ENCODE measurements at regions not wholly inside any gene's neighbourhood (a gene's known extent, or its start where the extent isn't known, plus 50 kb on each side); places are given as distances from the start of the nearest gene placed in this dataset.

DNA sequence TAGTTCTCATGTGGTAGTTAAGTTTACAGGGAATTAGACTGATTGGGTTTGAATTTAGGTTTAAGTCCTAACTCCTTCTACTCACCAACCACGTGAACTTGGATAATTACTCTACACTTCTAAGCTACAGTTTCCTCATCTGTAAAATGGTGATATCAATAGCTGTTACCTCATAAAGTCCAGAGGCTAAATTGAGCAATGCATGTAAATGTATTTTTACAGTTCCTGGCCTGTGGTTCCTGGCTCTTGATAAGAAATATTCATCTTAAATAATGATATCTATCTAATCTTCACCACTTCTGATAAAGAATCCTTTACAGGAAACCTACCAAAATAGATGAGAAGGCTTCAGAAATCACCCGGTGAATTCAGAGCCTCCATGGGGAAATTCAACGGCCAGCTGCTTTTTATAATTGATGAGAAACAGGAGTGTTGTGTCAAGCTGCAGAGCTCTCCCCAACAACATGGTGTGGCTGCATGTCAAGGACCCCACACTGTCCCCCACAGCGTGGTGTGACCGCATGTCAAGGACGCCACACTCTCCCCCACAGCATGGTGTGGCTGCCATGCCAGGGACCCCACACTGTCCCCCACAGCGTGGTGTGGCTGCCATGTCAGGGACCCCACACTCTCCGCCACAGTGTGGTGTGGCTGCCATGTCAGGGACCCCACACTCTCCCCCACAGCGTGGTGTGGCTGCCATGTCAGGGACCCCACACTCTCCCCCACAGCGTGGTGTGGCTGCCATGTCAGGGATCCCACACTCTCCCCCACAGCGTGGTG is 80.8 kb upstream of the PEX5L start (continued):
- TF ChIP-seq L3MBTL2 (IDR thresholded peaks at IDR 0.05), result no peak
- TF ChIP-seq KLF10 (CRISPR knock-in tag; IDR thresholded peaks at IDR 0.05), result no peak
- no peak for TF ChIP-seq ATF1 (CRISPR knock-in tag; IDR thresholded peaks at IDR 0.05)
- no peak for TF ChIP-seq ATF1 (tag; IDR thresholded peaks at IDR 0.05)
- TF ChIP-seq SIN3B (IDR thresholded peaks at IDR 0.05; ENCODE audit: low read depth), result no peak
- no peak for TF ChIP-seq PPARD (CRISPR knock-in tag; IDR thresholded peaks at IDR 0.05)

DNA sequence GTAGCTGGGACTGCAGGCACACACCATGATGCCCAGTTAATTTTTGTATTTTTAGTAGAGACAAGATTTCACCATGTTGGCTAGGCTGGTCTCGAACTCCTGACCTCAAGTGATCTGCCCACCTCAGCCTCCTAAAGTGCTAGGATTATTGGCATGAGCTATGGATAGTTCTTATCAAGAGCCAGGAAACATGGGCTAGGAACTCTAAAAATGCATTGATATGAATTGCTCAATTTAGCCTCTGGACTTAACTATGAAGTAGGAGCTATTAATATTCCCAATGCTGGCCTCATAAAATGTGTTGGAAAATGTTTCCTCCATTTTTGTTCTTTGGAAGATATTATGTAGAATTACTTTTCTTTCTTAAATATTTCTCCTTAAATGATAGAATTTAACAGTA is 82.8 kb upstream of the PEX5L start:
- Histone ChIP-seq H3K36me3 (ENCODE audit: control insufficient read depth, insufficient read depth, low read length) (no peaks in the 10 kb centered on the region), H4K20me1 (replicated peaks; ENCODE audit: control insufficient read depth, insufficient read depth, low read length) (no peaks in the 10 kb centered on the region), H3K4me3 (no peak overlapping the region), H2AFZ (ENCODE audit: low read depth, low read length) (no peak overlapping the region), H3K4me1 (replicated peaks in 1 of 2; ENCODE audit: control insufficient read depth in 2 of 2, insufficient read depth in 2 of 2, low read length in 2 of 2) (no peaks in the 10 kb centered on the region), H3K4me2 (ENCODE audit: insufficient read depth, low read length) (no peak overlapping the region), H3K27me3 (ENCODE audit: control insufficient read depth in 2 of 2, insufficient read depth in 2 of 2, low read length in 2 of 2) (no peaks in the 10 kb centered on the region), H3K9me3 (replicated peaks; ENCODE audit: control insufficient read depth, insufficient read depth, low read depth, low read length) (no peaks in the 10 kb centered on the region), H3K9me1 (ENCODE audit: control insufficient read depth, insufficient read depth, low read length) (no peaks in the 10 kb centered on the region), H3K27ac (ENCODE audit: extremely low read depth, low read depth, low read length) (no peak overlapping the region), H3K79me2 (ENCODE audit: control insufficient read depth, insufficient read depth, low read length) (no peaks in the 10 kb centered on the region), H3K9ac (ENCODE audit: insufficient read depth in 1 of 2, low read depth in 2 of 2, low read length in 2 of 2) (no peak overlapping the region)
- intact Hi-C loops (cut with micrococcal nuclease) (no loop called here), in situ Hi-C loops (cut with MboI) (no loop called here)
- ChIA-PET CTCF (ENCODE audit: low intra/inter-chr PET ratio) (no interaction called here), POLR2A (no interaction called here)
- TF ChIP-seq, protein P1, sequence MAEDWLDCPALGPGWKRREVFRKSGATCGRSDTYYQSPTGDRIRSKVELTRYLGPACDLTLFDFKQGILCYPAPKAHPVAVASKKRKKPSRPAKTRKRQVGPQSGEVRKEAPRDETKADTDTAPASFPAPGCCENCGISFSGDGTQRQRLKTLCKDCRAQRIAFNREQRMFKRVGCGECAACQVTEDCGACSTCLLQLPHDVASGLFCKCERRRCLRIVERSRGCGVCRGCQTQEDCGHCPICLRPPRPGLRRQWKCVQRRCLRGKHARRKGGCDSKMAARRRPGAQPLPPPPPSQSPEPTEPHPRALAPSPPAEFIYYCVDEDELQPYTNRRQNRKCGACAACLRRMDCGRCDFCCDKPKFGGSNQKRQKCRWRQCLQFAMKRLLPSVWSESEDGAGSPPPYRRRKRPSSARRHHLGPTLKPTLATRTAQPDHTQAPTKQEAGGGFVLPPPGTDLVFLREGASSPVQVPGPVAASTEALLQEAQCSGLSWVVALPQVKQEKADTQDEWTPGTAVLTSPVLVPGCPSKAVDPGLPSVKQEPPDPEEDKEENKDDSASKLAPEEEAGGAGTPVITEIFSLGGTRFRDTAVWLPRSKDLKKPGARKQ (CRISPR knock-in tag; IDR thresholded peaks at IDR 0.05), result no peak
- no peak for TF ChIP-seq HNRNPLL (IDR thresholded peaks at IDR 0.05; ENCODE audit: low read depth, low read length, poor library complexity, severe bottlenecking)
- TF ChIP-seq ELF2 (CRISPR knock-in tag; IDR thresholded peaks at IDR 0.05), result no peak
- TF ChIP-seq BDP1 (IDR thresholded peaks at IDR 0.05; ENCODE audit: insufficient read depth, insufficient read length), result no peak
- no peak for TF ChIP-seq EZH2 (IDR thresholded peaks at IDR 0.05; ENCODE audit: borderline replicate concordance, low read depth, low read length)
- no peak for TF ChIP-seq CBX5 (IDR thresholded peaks at IDR 0.05; ENCODE audit: borderline replicate concordance, low read depth)
- ATAC-seq, result no peak
- BruUV-seq (replicated peaks), result no TSS peak
- no peak for FAIRE-seq
- DNase-seq (ENCODE audit: extremely low read depth in 1 of 4, low spot score in 3 of 4), result no peak
- 0% methylated on average over 1 of the region's 1 CpG for WGBS (ENCODE audit: insufficient coverage, low coverage, missing lambda C conversion rate)
